Upper lobe of right lung (tissue), 1 donor: ENCODE measurements at regions not wholly inside any gene's neighbourhood (a gene's known extent, or its start where the extent isn't known, plus 50 kb on each side); places are given as distances from the start of the nearest gene placed in this dataset.
A peak's percentile ranks its signal among the peaks of the same experiment; 100 is the strongest.

Experiments
- ATAC-seq: fragments of 200-7000 bp; cut with Tn5 transposase; one replicate; pipeline ENCODE4 v1.9.1; 2020; ENCODE audit warnings: mild to moderate bottlenecking, moderate library complexity
- DNase-seq: peaks from one replicate; pipeline ENCODE4 v3.0.0-alpha.2; 2020
- H3K27ac ChIP-seq: fragments of 200-600 bp; one replicate; pipeline ENCODE4 v1.8.0; 2022
- H3K27me3 ChIP-seq: fragments of 200-600 bp; one replicate; pipeline ENCODE4 v1.8.0; 2022; ENCODE audit warnings: mild to moderate bottlenecking
- H3K36me3 ChIP-seq: fragments of 200-600 bp; one replicate; pipeline ENCODE4 v1.8.0; 2022
- H3K4me1 ChIP-seq: fragments of 200-600 bp; one replicate; pipeline ENCODE4 v1.8.0; 2022
- H3K4me3 ChIP-seq: fragments of 200-600 bp; one replicate; pipeline ENCODE4 v1.8.0; 2022; ENCODE audit warnings: mild to moderate bottlenecking
- H3K9me3 ChIP-seq: fragments of 200-600 bp; one replicate; pipeline ENCODE4 v1.8.0; 2022
- intact Hi-C: fragments of 100-400 bp; cut with DNase I; formaldehyde crosslinking; loops from one replicate; pipeline ENCODE4 v1.11.0; 2022
- TF ChIP-seq, protein P1 (sequence below): fragments of 200-600 bp; IDR thresholded peaks from one replicate; pipeline ENCODE4 v1.8.0; 2022; ENCODE audit warnings: antibody characterized with exemption
- donor health status: DM: no; HTN: yes; CAD: no; lungs with severe emphysema.

DNA sequence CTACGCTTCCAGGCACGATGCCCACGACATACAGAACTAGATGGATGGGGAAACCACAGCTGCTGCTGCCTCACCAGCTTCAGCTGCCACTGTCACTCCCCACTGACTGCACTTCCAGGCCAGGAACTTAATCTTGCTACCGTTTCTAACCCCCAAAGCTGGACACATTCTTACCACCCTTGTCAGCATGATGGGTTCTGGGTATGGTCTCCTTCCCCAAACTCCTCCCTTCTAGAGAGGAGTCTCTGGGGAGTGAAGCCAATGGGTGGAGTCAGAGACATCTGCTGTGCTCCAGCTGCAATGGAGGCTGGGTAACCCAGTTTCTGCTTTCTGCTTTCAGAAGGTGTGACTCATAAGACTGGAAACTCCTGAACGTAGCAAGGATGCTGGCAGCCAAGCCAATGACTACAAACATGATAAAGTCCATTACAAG lies 87.0 kb upstream of the THY1 start:
- Histone ChIP-seq H3K27me3 (no peaks in the 10 kb centered on the region), H3K4me3 (no peak overlapping the region), H3K27ac (no peak overlapping the region), H3K9me3 (no peaks in the 10 kb centered on the region), H3K4me1 (no peaks in the 10 kb centered on the region), H3K36me3 (no peaks in the 10 kb centered on the region)
- DNase-seq = no peak
- TF ChIP-seq, protein P1, sequence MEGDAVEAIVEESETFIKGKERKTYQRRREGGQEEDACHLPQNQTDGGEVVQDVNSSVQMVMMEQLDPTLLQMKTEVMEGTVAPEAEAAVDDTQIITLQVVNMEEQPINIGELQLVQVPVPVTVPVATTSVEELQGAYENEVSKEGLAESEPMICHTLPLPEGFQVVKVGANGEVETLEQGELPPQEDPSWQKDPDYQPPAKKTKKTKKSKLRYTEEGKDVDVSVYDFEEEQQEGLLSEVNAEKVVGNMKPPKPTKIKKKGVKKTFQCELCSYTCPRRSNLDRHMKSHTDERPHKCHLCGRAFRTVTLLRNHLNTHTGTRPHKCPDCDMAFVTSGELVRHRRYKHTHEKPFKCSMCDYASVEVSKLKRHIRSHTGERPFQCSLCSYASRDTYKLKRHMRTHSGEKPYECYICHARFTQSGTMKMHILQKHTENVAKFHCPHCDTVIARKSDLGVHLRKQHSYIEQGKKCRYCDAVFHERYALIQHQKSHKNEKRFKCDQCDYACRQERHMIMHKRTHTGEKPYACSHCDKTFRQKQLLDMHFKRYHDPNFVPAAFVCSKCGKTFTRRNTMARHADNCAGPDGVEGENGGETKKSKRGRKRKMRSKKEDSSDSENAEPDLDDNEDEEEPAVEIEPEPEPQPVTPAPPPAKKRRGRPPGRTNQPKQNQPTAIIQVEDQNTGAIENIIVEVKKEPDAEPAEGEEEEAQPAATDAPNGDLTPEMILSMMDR = no peak
- peak; percentile 66 for ATAC-seq
- intact Hi-C loops = no loop called here

- H3K27me3 ChIP-seq = no peaks in the 10 kb centered on the region
- ATAC-seq (no peak), DNase-seq (no peak)
- no peak overlapping the region for H3K27ac ChIP-seq
- intact Hi-C loops = no loop called here
- H3K4me1 ChIP-seq = no peaks in the 10 kb centered on the region
- no peak overlapping the region for H3K4me3 ChIP-seq
- no peaks in the 10 kb centered on the region for H3K9me3 ChIP-seq
- TF ChIP-seq, protein P1 = no peak
- no peaks in the 10 kb centered on the region for H3K36me3 ChIP-seq
Observed at GRCh38 chr11:119509282-119509841, 86.4 kb upstream of the THY1 start.

DNA sequence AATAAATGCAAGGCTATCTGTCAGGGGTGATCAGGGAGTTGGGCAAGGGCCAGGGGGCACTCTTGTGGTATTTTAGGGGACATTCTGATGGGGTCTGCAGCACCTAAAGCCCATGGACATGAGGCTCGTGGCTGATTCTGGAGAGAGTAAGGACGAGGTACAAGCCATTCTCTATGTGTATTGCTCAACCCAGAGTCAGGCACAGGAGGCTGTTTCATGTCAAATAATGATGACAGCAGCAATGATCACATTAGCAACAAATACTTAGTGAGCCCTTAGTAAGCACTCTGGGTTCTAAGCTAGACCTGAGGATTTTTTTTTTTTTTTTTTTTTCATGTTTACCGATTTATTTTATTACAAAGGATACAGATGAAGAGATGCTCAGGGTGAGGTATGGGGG lies 83.5 kb upstream of the THY1 start:
- ATAC-seq = no peak

GRCh38 chr11:119505861-119506260 lies 82.9 kb upstream of the THY1 start:
- no peak for ATAC-seq
- H3K4me3 ChIP-seq = no peak overlapping the region
- H3K27me3 ChIP-seq = no peaks in the 10 kb centered on the region
- no peaks in the 10 kb centered on the region for H3K9me3 ChIP-seq
- H3K4me1 ChIP-seq = no peaks in the 10 kb centered on the region
- intact Hi-C loops = no loop called here
- TF ChIP-seq, protein P1 = no peak
- H3K36me3 ChIP-seq = no peaks in the 10 kb centered on the region
- no peak overlapping the region for H3K27ac ChIP-seq
- no peak for DNase-seq

More for the DNA sequence above, 83.5 kb upstream of the THY1 start:
- intact Hi-C loops = no loop called here
- Histone ChIP-seq H3K4me3 (no peak overlapping the region), H3K36me3 (no peaks in the 10 kb centered on the region), H3K9me3 (no peaks in the 10 kb centered on the region), H3K4me1 (no peaks in the 10 kb centered on the region), H3K27ac (no peak overlapping the region), H3K27me3 (no peaks in the 10 kb centered on the region)
- TF ChIP-seq, protein P1 = no peak
- DNase-seq = no peak

- Histone ChIP-seq H3K4me3 (no peak overlapping the region), H3K36me3 (no peaks in the 10 kb centered on the region), H3K27ac (no peak overlapping the region), H3K9me3 (no peaks in the 10 kb centered on the region), H3K4me1 (no peaks in the 10 kb centered on the region), H3K27me3 (no peaks in the 10 kb centered on the region)
- ATAC-seq (no peak), DNase-seq (no peak)
- TF ChIP-seq, protein P1 = no peak
- intact Hi-C loops = no loop called here
Observed at GRCh38 chr11:119505071-119505470, 82.1 kb upstream of the THY1 start.

DNA sequence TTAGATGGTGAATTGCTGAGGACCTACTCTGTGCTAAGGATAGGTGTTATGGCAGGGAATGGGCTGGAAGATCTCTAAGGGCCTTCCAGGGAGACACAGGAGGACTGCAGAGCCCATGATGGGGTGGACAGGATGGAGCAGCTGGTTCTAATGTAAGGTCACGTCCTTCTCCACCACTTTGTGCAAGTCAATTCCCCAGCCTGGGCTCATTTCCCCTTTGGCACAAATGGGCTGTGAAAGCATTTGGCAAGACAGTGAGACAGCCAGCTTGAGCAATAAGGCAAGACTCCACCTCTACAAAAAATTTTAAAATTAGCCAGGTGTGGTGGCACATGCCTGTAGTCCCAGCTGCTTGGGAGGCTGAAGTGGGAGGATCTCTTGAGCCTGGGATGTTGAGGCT lies 81.4 kb upstream of the THY1 start:
- H3K27ac ChIP-seq = no peak overlapping the region
- intact Hi-C loops = no loop called here
- TF ChIP-seq, protein P1 = no peak
- no peaks in the 10 kb centered on the region for H3K4me1 ChIP-seq
- H3K4me3 ChIP-seq = no peak overlapping the region
- no peaks in the 10 kb centered on the region for H3K27me3 ChIP-seq
- ATAC-seq (peak; percentile 37), DNase-seq (no peak)
- no peaks in the 10 kb centered on the region for H3K9me3 ChIP-seq
- no peaks in the 10 kb centered on the region for H3K36me3 ChIP-seq
